Prostate gland (tissue), 2 donors: ENCODE measurements at regions not wholly inside any gene's neighbourhood (a gene's known extent, or its start where the extent isn't known, plus 50 kb on each side); places are given as distances from the start of the nearest gene placed in this dataset.

ENCODE experiments used
- CTCF ChIP-seq, 4 experiments: fragments of 200-600 bp in 2 of 4; fragments of 450-650 bp in 2 of 4; sonication (generic) in 2 of 4; IDR thresholded peaks; 1 replicate in 3 of 4; 2 replicates in 1 of 4; pipeline ENCODE4 v1.5.1; 2016 to 2019; ENCODE audit warnings: antibody characterized with exemption in 4 of 4, mild to moderate bottlenecking in 2 of 4, moderate library complexity in 2 of 4
- POLR2A ChIP-seq: fragments of 450-650 bp; IDR thresholded peaks from one replicate; pipeline ENCODE4 v1.6.1; 2016; ENCODE audit warnings: antibody characterized with exemption, mild to moderate bottlenecking

DNA sequence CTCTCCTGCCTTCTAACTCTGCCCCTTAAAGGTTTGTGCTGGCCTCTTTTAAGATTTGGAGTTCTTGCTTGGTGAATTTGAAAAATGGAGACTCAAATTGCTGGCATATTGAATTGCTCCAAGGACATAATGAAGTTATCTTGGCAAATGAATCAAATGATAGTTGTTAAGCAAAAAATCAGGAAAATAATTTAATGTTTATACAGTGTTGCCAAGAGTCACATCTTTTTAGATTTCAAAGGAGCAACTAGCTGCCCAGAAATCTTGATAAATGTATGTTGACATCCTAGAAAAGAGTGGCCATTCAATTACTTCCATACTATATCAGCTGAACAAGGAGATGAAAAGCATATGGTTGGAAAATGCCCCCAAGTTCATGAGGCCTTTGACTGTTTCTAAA lies 610.0 kb upstream of the LCORL start:
- no peak for TF ChIP-seq CTCF (IDR thresholded peaks at IDR 0.05)
- TF ChIP-seq POLR2A: no peak
